ENCODE measurements at regions not wholly inside any gene's neighbourhood (a gene's known extent, or its start where the extent isn't known, plus 50 kb on each side); places are given as distances from the start of the nearest gene placed in this dataset.
"Not testable (repeated sequence)": the region's sequence is repeated elsewhere in the genome, so short reads cannot be mapped to it uniquely, and the experiment has no call there.

- Histone ChIP-seq H3K4me3 (no peak overlapping the region), H3K27ac (peak overlapping the region in 1 of 3 donors; percentile 47), H3K36me3 (no peaks in the 10 kb centered on the region), H3K27me3 (no peaks in the 10 kb centered on the region), H3K9me3 (no peaks in the 10 kb centered on the region), H3K4me1 (peaks cover 0 to 51% (median 3%) of the 10 kb centered on the region in 4 donors)
- intact Hi-C loops (cut with DNase I), result no loop called here
- TF ChIP-seq, protein P1, sequence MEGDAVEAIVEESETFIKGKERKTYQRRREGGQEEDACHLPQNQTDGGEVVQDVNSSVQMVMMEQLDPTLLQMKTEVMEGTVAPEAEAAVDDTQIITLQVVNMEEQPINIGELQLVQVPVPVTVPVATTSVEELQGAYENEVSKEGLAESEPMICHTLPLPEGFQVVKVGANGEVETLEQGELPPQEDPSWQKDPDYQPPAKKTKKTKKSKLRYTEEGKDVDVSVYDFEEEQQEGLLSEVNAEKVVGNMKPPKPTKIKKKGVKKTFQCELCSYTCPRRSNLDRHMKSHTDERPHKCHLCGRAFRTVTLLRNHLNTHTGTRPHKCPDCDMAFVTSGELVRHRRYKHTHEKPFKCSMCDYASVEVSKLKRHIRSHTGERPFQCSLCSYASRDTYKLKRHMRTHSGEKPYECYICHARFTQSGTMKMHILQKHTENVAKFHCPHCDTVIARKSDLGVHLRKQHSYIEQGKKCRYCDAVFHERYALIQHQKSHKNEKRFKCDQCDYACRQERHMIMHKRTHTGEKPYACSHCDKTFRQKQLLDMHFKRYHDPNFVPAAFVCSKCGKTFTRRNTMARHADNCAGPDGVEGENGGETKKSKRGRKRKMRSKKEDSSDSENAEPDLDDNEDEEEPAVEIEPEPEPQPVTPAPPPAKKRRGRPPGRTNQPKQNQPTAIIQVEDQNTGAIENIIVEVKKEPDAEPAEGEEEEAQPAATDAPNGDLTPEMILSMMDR (IDR thresholded peaks at IDR 0.05), result no peak
- TF ChIP-seq POLR2A (IDR thresholded peaks at IDR 0.05), result no peak
- DNase-seq (no peak), ATAC-seq (peak; percentile 68 to 75 (median 70))
These were observed 793.5 kb downstream of the METTL4 start for GRCh38 chr18:1777843-1778242.

DNA sequence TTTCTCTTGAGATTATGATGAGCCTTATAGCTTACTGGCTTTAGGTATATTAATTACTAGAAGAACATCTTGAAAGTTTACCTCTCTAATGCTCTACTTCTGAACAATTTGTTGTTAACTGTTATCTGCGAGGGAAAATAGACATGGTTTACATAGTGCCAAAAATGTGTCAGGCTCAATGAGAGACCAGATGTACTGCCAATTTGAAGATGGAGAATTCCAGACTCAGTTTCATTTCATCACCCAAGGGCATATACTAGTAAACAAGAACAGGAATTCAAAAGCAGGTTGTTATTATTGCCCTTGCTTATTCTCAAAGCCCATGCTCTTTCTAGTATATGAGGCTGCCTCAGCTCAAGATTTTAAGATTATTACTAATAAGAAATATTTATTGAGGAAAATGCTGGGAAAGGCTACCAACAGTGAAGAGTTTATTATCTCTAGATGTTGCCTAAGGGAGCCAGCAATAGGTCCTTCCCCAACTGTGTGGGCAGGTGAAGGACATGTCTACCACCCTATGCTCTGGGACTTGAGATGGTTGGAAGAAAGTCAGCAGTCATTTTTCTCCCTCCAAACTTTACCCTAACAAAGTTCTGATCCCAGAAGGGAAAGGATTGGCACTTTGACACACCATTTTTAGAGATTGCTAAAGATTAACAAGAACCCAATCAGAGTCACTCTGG lies 792.7 kb downstream of the METTL4 start:
- Histone ChIP-seq H3K27me3 (no peaks in the 10 kb centered on the region), H3K9me3 (no peaks in the 10 kb centered on the region), H3K4me1 (peaks cover 0 to 48% (median 3%) of the 10 kb centered on the region in 4 donors), H3K27ac (peak overlapping the region in 1 of 3 donors; percentile 47), H3K4me3 (no peak overlapping the region), H3K36me3 (no peaks in the 10 kb centered on the region)
- intact Hi-C loops (cut with DNase I), result no loop called here
- peak in 2 of 4 donors; percentile 22 to 43 for ATAC-seq
- TF ChIP-seq, protein P1 (IDR thresholded peaks at IDR 0.05), result no peak
- no peak for TF ChIP-seq POLR2A (IDR thresholded peaks at IDR 0.05)
- 30% methylated on average over 1 of the region's 1 CpG for WGBS (ENCODE audit: insufficient coverage, low coverage, low lambda C conversion rate, missing lambda C conversion rate)
- DNase-seq, result no peak

GRCh38 chr18:1779587-1779986 lies 791.7 kb downstream of the METTL4 start:
- H3K4me3 ChIP-seq, result peak overlapping the region in 1 of 3 donors; percentile 17
- intact Hi-C loops (cut with DNase I), result no loop called here
- no peaks in the 10 kb centered on the region for H3K36me3 ChIP-seq
- no peak for TF ChIP-seq POLR2A (IDR thresholded peaks at IDR 0.05)
- TF ChIP-seq, protein P1 (IDR thresholded peaks at IDR 0.05), result no peak
- no peaks in the 10 kb centered on the region for H3K9me3 ChIP-seq
- DNase-seq (no peak), ATAC-seq (peak; percentile 50 to 79 (median 68))
- peaks cover 0 to 39% (median 2%) of the 10 kb centered on the region in 4 donors for H3K4me1 ChIP-seq
- 23% methylated on average over 3 of the region's 3 CpGs for WGBS (ENCODE audit: insufficient coverage, low coverage, low lambda C conversion rate, missing lambda C conversion rate)
- peak overlapping the region in 1 of 3 donors; percentile 47 for H3K27ac ChIP-seq
- H3K27me3 ChIP-seq, result no peaks in the 10 kb centered on the region

DNA sequence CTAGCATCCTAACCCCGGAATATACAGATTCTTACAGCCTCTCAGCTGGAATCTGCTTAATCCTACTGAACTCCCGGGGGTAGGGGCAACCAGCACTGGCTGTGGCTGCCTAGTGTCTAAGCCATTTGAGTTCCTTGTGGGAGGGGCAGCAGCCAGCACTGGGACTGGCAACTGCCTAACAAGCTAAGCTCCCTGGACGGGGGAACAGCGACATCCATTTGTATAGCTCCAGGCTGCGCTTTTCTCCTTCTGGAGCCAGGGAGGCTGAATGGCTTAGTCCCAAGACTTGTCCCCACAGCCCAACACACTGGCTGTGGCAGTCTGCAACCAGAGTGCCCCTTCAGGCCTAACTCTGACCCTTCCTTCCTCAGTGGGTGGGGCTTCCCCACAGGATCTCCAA lies 787.2 kb downstream of the METTL4 start:
- Histone ChIP-seq H3K9me3 (no peaks in the 10 kb centered on the region), H3K27ac (no peak overlapping the region), H3K4me3 (no peak overlapping the region), H3K36me3 (no peaks in the 10 kb centered on the region), H3K4me1 (peaks cover 0 to 10% (median 0%) of the 10 kb centered on the region in 4 donors), H3K27me3 (no peaks in the 10 kb centered on the region)
- ATAC-seq (no peak), DNase-seq (no peak)
- TF ChIP-seq, protein P1 (IDR thresholded peaks at IDR 0.05), result no peak
- TF ChIP-seq POLR2A (IDR thresholded peaks at IDR 0.05), result no peak
- no CpG with 5 or more reads among the region's 5 CpGs for WGBS (ENCODE audit: insufficient coverage, low coverage, low lambda C conversion rate, missing lambda C conversion rate)
- intact Hi-C loops (cut with DNase I), result no loop called here

DNA sequence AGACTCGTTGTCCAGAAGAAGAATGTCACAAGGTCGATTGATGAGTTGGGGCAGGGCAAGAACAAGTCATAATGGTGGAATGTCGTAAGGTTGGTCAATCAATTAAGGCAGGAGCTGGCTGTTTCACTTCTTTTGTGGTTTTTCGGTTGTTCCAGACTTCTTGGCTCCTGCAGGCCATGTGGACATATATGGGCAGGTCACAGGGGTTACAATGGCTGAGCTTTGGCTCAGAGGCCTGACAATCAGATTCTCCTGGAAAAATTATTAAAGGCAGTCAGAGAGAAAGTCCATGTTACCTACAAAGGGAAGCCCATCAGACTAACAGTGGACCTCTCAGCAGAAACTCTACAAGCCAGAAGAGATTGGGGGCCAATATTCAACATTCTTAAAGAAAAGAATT lies 785.3 kb downstream of the METTL4 start:
- H3K4me3 ChIP-seq; DNase-seq; ATAC-seq; H3K27me3 ChIP-seq; H3K27ac ChIP-seq; H3K36me3 ChIP-seq; intact Hi-C loops (cut with DNase I); H3K4me1 ChIP-seq; H3K9me3 ChIP-seq: not testable (repeated sequence)
- WGBS (ENCODE audit: insufficient coverage, low coverage, low lambda C conversion rate, missing lambda C conversion rate), result 78% methylated on average over 4 of the region's 4 CpGs

Measured in right lobe of liver (tissue), 6 donors.